IPS DF 19.7 (cell line): ENCODE measurements at regions not wholly inside any gene's neighbourhood (a gene's known extent, or its start where the extent isn't known, plus 50 kb on each side); places are given as distances from the start of the nearest gene placed in this dataset.

Experiments
- DNase-seq: peaks from one replicate; pipeline ENCODE4 v3.0.0-alpha.2; 2013; ENCODE audit warnings: low read depth, low spot score

DNA sequence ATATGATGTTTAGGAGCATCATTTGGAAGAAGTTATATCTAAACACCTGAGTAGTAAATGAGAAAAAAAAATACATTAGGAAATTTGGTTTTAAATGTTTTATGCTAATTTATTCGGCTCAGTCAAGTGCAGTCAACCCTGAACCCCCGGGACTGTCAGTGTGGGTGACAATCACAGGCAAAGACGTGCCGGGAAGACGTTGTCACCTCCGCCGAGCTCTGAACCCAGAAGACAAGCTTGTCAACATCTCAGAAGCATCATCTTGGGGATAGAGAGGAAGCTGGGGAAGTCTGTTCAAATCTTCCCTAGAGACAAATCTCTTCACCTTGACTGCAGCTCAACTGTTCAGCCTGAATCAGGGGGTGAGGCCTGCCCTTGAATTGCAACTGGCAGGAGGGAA is 159.7 kb downstream of the RBFOX3 start:
- no peak for DNase-seq

DNA sequence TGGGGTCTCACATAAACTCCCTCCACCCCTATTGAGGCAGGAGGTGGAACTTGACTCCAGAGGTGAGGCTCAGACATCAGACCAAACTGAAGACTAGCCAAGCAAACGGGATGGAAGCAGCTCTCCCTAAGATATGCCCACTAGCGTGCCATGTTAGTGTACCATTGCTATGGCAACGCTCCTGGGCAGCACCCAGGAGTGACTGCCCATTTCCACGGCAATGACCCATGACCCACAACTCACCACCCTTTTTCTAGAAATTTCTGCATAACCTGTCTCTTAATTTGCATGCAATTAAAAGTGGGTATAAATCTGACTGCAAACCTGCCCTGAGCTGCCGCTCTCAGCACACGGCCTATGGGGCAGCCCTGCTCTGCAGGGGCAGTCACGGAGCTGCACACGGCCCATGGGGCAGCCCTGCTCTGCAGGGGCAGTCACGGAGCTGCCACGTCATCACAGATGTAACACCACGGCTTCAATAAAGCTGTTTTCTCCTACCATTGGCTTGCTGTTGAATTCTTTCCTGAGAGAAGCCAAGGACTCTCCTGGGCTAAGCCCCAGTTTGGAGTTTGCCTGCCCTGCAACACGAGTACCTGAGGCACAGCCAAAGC is 164.3 kb downstream of the RBFOX3 start:
- DNase-seq: no peak

DNA sequence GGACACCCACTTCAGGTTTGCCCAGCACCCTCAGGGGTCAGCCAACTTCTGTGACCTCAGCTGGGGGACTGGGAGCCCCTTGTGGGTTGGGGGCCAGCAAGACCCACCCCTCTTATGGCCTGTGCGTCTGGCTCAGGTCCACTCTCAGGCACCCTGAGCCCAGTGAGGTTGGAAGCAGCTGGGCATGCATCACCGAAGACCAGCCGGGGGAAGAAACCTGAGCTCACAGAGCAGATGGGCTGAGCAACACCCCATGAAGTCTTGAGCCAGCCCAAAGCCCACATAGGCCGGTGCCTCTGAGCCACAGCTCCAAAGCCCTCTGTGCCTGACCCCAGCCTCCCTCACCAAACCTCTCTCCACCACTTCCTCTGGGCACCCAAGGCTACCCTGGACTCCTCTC is 166.7 kb downstream of the RBFOX3 start:
- no peak for DNase-seq

DNA sequence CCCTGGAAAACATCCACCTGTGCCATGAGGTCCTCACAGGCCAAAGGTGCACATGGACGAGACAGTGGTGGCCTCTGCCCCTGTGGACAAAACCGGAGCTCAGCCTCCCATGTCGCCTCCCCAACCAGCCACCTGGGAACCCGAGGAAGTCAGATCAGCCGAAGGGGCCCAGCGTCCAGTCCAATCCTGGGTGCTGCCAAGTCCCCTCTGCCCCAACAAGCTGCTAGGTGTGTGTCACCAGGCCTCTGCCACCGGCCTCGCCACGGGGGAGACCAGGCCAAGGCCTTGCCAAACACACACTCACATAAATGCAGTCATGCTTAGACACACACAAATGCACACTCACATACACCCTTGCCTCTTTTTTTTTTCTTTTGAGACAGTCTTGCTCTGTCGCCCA is 167.8 kb downstream of the RBFOX3 start:
- DNase-seq: no peak

DNA sequence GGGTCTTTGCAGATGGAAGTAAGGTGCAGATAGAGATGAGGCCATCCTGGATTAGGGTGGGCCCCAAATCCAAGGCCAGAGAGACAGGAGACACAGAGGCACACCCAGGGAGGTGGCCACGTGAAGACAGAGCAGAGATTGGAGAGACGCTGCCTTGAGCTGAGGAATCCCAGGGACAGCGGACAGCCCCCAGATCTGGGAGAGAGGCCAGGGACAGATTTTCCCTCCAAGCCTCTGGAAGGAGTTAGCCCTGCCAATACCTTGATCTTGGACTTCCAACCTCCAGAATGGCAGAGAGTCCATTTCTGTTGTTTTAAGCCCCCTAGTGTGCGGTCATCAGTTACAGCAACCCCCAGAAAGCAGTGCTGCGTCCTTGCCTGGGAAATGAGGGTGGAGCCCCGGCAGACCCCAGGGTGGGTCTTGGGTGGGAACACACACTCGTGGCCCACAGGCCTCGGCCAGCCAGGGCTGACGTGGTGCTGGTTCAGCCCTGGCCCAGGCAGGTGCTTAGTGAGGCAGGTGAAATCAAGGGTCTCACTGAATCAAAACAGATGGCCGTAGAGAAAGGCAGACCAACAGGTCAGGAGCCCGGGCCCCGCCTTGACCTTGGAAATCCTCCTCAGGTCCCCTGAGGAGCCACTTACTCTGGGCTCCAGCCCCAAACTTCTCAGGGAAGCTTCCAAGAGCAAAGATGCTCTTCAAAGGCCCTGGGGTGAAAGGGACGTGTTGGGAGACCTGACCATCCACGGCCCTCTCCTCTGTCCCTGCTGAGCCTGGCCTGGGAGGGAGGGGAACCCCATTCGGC is 169.3 kb downstream of the RBFOX3 start:
- no peak for DNase-seq

DNA sequence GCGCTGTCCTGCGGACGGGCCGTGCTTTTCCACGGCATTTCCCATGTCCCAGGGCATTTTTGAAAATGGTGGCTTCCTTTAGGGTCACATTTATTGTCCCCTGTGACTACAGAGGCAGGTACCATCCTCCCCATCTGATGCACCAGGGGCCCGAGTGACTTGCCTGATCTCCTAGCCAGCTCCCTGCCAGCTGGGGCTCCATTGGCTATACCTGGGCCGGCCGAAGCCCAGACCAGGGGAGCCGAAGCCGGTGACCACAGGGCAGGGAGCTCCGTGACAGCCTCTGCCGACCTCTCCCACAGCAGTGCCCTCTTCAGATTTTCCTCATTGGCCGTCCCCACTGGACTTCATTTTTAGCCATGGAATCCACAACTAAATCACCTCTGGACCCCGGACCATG is 170.6 kb downstream of the RBFOX3 start:
- DNase-seq: no peak

DNA sequence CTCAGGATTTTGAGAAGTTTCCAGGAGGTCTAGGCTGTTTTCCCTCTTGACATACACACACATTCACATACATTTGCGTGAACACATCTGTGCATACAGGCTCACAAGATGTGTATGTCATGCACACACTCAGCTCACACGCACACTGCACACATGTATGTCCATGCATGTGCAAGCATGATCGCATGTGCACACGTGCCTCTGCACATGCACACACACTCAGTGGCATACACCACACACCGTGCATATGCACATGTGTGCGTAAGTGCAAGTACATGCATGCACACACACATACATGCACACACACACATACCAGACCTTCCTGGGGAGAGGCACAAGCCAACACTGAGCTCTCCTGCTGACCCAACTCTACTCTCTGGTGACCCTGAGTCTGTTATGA is 171.4 kb downstream of the RBFOX3 start:
- DNase-seq: no peak

DNA sequence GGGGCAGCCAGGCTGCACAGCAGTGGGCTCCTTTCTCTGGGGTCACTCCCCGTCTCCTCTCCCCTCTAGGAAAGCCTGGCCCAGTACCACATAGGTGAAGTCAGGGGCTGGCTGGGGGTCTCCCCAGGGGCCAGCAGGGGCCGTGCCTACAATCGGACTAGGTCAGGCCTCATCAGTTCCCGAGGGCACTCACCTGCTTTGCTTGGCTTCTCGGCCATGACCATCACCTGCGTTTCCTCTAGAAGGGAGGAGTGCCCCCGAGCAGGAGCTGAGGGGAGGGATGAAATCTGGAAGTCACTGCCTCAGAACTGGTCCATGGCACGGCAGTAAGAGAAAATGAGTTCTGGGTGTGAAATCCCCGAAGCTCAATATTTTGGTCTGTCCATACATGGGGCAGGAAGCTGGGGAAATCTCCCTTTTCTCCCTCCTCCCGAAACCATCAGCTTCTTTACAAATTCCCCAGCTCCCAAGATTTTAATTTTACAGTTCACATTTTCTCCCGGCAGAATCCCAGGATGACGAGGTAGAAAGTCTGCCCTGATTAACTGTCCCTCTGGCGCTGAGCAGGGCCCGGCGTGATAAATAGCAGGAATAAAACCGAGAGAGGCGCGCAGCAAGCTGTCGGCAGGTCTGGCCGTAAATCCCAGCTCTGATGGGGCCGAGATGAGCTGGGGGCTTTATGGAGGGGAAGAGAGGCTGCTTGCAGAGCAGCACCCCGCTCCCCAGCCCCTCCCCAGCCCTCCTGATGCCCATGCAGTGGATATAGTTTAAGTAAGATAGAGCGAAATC is 172.1 kb downstream of the RBFOX3 start:
- no peak for DNase-seq

DNA sequence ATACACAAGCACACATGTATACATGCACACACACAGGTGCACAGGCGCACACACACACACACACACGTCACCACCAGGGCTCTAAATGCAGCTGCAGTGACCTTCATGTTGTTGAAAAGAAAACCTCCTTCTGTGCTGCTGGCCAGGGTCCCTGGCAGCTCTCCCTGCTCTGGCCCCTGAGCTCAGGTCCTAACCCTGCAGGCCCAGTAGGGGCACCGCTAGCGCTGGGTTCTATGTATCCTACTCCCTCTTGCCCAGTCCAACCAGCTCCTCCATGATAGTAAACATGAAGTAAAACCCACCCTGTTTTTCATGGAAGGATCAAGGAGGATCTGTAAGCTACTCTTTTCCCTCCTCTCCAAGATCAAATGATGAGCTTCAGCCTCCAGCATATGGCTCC is 172.8 kb downstream of the RBFOX3 start:
- no peak for DNase-seq

DNA sequence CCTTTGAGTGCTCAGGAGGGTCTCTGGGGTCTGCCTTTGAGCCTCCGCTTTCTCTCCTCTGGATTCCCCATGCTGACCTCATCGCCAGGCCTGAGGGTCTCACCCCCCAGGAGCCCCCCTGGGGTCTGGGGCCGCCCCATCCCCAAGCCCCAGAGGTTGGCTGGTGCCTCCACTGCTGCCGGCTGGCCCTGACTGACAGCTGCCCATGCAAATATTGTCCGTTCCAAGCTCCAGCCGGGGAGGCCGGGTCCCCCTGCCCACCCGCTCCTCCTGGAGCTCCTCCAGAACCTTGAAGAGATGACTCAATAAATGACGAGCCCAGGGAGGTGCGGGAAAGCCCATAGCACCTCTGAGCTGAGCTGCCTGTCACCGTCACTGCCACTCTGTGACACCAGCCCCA is 173.8 kb downstream of the RBFOX3 start:
- no peak for DNase-seq

DNA sequence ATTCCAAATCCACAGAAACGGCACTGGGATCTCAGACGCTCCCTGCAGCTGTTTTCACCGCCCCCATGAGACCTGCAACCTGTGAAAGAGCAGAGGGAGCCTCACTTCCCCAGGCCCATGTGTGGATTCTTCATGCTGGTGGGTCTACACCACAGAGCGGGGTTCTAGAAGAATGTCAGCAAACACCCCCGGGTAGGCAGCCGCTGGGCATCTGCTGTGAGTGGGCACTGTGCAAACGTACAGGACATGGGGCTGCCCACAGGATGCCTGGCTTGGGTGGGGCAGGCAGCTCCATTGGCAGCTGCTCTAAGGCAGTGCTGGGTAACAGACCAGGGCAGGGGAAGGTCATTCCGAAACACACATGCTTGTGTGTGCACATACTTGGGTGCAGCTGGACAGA is 174.9 kb downstream of the RBFOX3 start:
- no peak for DNase-seq

DNA sequence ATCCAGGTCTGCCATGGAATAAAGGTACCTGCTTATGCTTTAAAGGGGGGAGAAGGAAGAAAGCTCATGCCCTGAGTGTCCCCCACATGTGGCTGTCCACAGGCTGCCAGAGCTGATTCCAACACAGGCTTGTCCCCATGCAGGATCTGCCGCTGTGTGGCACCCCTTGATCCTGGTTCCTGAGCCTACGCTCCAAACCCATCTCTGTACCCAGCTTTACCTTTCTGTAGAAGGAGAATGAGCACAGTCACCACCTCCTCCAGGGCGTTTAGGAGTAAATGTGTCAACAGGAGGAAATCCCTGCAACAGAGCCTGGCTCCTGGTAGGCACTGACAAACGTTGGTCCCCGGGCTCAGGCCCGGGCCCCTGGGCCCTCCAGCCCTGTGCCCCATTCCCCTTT is 175.6 kb downstream of the RBFOX3 start:
- DNase-seq: no peak

DNA sequence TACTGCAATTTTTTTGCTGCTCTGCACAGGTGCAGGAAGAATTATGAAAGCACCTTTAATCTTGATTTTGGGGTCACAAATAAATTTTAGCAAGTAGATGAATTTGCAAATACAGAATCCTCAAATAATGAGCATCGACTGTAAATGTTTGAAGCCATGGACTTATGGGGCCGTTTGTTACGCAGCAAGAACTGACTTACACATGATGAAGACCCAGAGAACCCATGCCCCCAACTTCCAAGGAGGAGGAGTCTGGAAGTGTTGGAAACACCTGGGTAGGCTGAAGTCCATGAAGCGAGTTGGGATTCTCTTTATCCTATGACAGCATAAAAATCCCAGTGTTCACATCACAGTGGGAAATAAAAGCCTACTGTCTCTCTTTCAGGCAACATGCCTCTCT is 176.6 kb downstream of the RBFOX3 start:
- no peak for DNase-seq

DNA sequence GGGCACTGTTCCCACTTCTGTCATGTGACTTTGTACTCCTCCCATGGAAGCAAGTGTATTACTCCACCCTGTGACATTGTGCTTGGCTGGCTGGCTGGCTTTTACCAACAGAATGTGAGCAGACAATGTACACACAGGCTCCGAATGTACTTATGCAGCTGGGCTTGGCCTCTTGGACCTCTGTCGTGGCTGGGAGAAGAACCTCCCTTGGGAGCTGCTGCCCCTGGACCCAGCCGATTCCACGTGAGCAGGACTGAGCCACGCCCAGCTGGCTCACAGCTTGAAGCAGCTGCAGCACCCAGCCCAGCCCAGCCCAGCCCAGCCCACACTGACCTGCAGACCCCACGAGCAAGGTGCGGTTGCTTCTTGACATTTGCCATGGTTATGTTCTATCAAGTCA is 177.5 kb downstream of the RBFOX3 start:
- DNase-seq: no peak

DNA sequence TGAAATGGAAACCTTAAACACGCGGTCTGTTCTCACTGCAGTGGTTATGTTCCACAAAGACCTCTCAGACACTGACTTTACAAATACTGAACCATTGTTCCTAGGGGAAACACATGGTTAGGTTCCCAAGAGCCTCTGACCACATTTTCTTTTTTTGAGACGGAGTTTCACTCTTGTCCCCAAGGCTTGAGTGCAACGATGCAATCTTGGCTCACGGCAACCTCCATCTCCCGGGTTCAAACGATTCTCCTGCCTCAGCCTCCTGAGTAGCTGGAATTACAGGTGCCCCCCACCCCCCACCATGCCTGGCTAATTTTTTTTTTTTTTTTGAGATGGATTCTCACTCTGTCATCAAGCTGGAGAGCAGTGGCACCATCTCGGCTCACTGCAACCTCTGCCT is 179.7 kb downstream of the RBFOX3 start:
- no peak for DNase-seq

DNA sequence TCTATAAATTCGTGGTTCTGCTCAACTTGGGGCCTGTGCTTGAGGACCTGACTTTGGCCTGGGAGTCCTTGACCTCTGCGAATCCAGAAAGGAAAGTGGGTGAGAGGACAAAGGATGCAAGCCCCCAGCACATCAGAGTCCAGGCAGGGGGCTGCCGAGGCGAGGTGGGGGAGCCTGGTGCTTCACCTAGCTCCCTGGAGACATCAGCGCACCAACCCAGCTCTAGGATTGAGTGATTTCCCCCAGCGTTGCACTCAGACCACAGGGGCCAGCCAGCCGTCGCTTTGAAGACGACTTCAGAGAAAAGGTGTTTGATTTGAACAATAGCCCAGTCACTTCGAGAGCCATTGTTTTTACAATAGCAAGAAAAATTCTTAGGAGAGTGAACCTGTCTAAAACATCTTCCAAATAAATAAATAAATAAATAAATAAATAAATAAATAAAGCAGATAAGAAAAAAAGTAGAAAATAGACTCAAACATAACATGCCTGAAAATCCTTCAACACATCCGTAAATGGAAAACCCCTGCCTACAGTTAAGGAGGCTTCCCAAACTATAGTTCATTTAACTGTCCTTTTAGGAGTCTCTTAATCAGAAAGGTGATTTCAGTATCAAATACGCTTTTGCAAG is 180.9 kb downstream of the RBFOX3 start:
- DNase-seq: no peak

DNA sequence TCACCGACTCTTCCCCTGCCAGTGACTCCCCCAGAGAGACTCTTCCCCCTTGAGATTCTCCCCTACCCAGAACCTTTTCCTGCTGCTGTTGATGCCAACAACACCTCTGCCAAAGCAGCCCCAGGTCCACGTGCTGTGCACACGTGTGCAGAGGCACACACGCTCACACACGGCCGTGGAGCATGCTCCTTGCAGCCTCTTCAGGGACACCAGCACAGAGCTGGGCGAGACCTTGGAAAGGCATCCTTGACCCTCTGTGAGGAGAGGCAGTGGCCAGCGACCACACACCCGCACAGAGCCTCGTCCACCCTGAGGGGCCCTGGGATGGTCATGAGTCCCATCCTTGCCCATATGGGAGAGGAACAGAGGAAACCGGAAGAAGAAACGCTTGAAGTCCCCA is 181.9 kb downstream of the RBFOX3 start:
- DNase-seq: no peak

DNA sequence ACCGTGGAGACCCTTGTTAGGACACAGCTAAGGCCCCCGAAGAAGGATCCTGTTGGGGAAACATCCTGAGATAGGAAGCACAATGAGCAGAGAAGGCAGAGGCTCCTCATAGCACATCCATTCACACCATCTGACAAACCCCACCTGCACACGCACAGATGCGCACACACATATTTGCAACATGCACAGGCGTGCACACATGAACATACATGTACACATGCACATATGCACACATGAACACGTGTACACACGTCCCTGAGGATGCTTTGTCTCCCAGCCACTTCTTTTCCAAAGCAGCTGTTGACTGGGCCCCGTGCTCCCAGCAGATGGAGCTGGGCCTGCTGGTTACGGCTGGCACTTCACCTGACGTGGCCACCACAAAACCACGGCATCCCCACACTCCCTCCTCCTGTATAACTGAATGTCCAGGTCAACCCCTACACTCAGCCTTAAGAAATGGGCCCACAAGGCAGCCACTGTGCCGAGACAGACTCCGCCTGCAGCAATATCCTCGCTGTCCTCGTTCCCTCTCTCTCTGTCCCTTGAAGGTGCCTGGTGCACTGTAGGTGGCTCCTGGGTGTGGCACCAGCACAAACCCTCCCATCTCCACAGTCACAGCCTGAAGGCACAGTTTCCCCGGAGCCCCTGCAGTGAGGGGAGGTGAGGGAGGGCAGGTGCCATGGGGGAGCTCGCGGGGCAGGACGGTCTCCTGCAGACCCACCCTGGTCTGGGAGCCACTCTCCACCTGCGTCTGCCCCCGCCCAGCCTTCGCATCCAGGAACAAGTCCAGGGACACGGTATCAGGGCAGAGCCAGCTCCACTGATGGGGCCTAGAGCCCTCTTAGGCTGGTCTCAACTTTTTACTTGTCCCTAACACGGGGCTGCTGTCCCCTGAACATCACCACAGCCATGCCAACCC is 183.0 kb downstream of the RBFOX3 start:
- no peak for DNase-seq

DNA sequence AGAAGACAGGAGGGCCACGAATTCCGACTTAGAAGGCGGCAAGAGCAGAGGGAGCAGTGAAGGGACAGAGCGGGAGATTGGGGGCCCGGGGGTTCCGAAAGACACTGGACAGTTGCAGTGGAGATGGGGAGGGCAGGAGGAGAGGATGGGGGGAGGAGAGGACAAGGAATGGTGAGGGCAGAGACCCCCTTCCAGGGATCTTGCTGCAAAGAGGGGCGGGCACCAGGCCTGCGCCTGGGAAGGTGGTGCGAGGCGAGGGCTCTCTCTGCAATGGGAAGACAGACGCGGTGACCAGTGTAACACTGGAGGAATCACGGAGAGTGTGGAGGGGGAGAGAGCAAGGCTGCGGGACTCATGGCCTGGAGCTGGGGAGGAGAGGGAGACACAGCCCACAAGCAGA is 185.2 kb downstream of the RBFOX3 start:
- DNase-seq: no peak

DNA sequence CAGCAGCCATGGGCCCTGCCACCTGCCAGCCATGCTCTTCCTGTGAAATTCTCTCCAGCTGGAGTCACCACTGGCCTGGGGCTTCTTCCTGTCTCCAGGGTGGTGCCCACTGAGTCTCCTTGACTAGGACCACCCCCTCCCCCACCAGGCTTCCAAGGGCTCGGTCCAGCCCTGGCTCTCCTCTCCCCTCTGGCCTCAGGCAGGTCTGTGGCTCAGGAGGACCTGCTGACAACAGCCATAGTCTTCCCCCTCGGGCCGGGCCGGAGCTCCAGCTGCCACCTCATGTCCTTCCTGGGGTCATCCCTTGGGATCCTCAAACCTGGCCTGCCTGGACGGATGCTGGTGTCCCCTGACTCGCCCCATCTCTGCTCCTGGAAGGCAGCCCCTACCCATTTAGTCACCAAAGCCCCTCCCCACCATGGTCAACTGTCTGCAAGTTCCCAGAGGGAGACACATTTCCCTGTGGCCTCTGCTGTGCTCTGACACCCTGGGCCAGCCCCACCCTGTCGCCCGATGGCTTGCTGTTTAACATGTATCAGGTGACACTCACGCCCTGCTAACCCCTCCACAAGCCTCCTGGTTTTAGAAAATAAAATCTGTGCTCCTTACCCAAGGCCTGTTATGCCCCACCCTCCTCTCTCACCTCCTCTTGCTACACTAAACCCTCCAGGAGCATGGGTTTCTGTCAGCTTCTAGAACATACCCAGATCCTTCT is 186.2 kb downstream of the RBFOX3 start:
- no peak for DNase-seq
